Liver (tissue), 8 donors: ENCODE measurements at regions not wholly inside any gene's neighbourhood (a gene's known extent, or its start where the extent isn't known, plus 50 kb on each side); places are given as distances from the start of the nearest gene placed in this dataset.

Source experiments
- DNase-seq: peaks from one replicate; pipeline ENCODE4 v3.0.0-alpha.2; 2017; ENCODE audit warnings: low spot score
- H3K27ac ChIP-seq, 2 donors: one replicate each; pipeline ENCODE4 v1.7.0; 2013; ENCODE audit warnings: inconsistent platforms in 2 of 2, low read length in 2 of 2, control low read depth in 1 of 2, low read depth in 1 of 2, mild to moderate bottlenecking in 1 of 2
- H3K27me3 ChIP-seq, 4 donors: one replicate each; pipeline versions ENCODE4 v1.6.1 to v1.7.0; 2013; ENCODE audit warnings: low read length in 3 of 4, inconsistent platforms in 1 of 4, mild to moderate bottlenecking in 1 of 4, moderate library complexity in 1 of 4; ENCODE audit not compliant: control insufficient read depth in 4 of 4, insufficient read depth in 4 of 4
- H3K36me3 ChIP-seq, 4 donors: one replicate each; pipeline versions ENCODE4 v1.6.1 to v1.7.0; 2013; ENCODE audit warnings: low read length in 3 of 4, mild to moderate bottlenecking in 3 of 4, low read depth in 1 of 4, moderate library complexity in 1 of 4; ENCODE audit not compliant: control insufficient read depth in 4 of 4, insufficient read depth in 3 of 4
- H3K4me1 ChIP-seq, 4 donors: one replicate each; pipeline versions ENCODE4 v1.6.1 to v1.7.0; 2013; ENCODE audit warnings: low read length in 3 of 4, mild to moderate bottlenecking in 3 of 4, moderate library complexity in 1 of 4; ENCODE audit not compliant: control insufficient read depth in 4 of 4, insufficient read depth in 4 of 4
- H3K4me3 ChIP-seq, 3 donors: one replicate each; pipeline versions ENCODE4 v1.6.1 to v1.7.0; 2013; ENCODE audit warnings: low read length in 3 of 3, control low read depth in 1 of 3, low read depth in 1 of 3, mild to moderate bottlenecking in 1 of 3
- H3K9ac ChIP-seq, 2 donors: one replicate each; pipeline ENCODE4 v1.7.0; 2013; ENCODE audit warnings: low read length in 2 of 2, mild to moderate bottlenecking in 2 of 2, moderate library complexity in 2 of 2, control low read depth in 1 of 2, low read depth in 1 of 2
- H3K9me3 ChIP-seq, 4 donors: one replicate each; pipeline versions ENCODE4 v1.6.1 to v1.7.0; 2013; ENCODE audit warnings: low read length in 3 of 4; ENCODE audit not compliant: control insufficient read depth in 4 of 4
- EGR1 ChIP-seq, 2 donors: IDR thresholded peaks; 2 replicates each; pipeline ENCODE4 v1.6.1; 2016 to 2018; ENCODE audit warnings: antibody characterized with exemption in 2 of 2, low read depth in 2 of 2
- FOXA1 ChIP-seq: IDR thresholded peaks from 2 replicates; pipeline ENCODE4 v1.6.1; 2016; ENCODE audit warnings: antibody characterized with exemption
- HNF4A ChIP-seq, 2 donors: conservative IDR thresholded peaks; 2 replicates each; pipeline ENCODE4 v1.6.1; 2016; ENCODE audit warnings: antibody characterized with exemption in 2 of 2, mild to moderate bottlenecking in 2 of 2
- JUND ChIP-seq, 2 donors: IDR thresholded peaks; 2 replicates each; pipeline ENCODE4 v1.6.1; 2016; ENCODE audit warnings: antibody characterized with exemption in 2 of 2
- RAD21 ChIP-seq, 2 donors: IDR thresholded peaks; 2 replicates each; pipeline ENCODE4 v1.6.1; 2016; ENCODE audit warnings: antibody characterized with exemption in 2 of 2, mild to moderate bottlenecking in 2 of 2
- RXRA ChIP-seq, 2 donors: IDR thresholded peaks; 2 replicates each; pipeline ENCODE4 v1.6.1; 2017 to 2018; ENCODE audit warnings: antibody characterized with exemption in 2 of 2, mild to moderate bottlenecking in 1 of 2
- SP1 ChIP-seq: IDR thresholded peaks from 2 replicates; pipeline ENCODE4 v1.6.1; 2018; ENCODE audit warnings: antibody characterized with exemption, mild to moderate bottlenecking
- WGBS: extraction: QIAGEN DNeasy Blood & Tissue Kit; methylation state at CpG from one replicate; pipeline ENCODE4 v1.1.7; 2013; 5-methylcytosine and 5-hydroxymethylcytosine counted together
- TF ChIP-seq, protein P1 (sequence below): IDR thresholded peaks from 2 replicates; pipeline ENCODE4 v1.6.1; 2016; ENCODE audit warnings: antibody characterized with exemption
- TF ChIP-seq, protein P2 (sequence below): IDR thresholded peaks from 2 replicates; pipeline ENCODE4 v1.6.1; 2016; ENCODE audit warnings: antibody characterized with exemption, mild to moderate bottlenecking
- TF ChIP-seq, protein P3 (sequence below): fragments of 150-350 bp; IDR thresholded peaks from 2 replicates; pipeline ENCODE4 v1.5.1; 2017; ENCODE audit warnings: improper control_type of control experiment, low read depth, low read length; ENCODE audit not compliant: missing input control
- donor health status: healthy.
- donor health status: healthy.
- donor health status: healthy.
- donor health status: healthy.
- donor health status: healthy.

DNA sequence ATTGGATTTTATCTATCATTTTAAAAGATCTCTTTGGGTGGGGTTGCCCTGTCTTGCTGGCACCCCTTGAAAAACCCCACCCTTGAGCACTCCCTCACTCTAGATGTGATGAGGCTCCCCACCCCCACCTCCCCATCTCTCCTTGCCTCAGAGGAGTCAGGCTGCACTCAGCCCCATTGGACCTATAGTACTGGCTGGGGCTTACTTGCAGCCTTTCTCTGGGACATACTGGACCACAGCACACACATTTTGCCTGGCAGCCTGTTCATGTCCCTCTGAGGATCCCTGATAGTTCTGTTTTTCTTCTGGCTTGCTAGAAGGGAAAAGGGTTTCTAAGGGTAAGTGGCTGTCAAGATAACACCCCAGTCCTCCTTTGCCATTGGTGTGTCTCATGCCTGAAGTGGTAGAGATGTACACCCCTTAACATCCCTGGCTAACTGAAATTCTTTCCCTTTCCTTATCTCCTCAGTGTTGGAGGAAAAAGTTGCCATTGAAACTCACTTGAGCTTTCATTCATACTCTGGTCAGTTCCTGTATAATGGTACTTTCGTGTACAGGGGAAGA, 553.4 kb upstream of the CITED2 start:
- Histone ChIP-seq H3K4me1 (no peaks in the 10 kb centered on the region), H3K27ac (no peak overlapping the region), H3K9me3 (no peaks in the 10 kb centered on the region), H3K36me3 (no peaks in the 10 kb centered on the region), H3K9ac (no peak overlapping the region), H3K27me3 (no peaks in the 10 kb centered on the region), H3K4me3 (no peak overlapping the region)
- DNase-seq: no peak
- TF ChIP-seq FOXA1 (no peak), EGR1 (IDR thresholded peaks at IDR 0.05; ENCODE audit: low read depth in 2 of 2) (no peak), RXRA (IDR thresholded peaks at IDR 0.05) (no peak)
- TF ChIP-seq, protein P1, sequence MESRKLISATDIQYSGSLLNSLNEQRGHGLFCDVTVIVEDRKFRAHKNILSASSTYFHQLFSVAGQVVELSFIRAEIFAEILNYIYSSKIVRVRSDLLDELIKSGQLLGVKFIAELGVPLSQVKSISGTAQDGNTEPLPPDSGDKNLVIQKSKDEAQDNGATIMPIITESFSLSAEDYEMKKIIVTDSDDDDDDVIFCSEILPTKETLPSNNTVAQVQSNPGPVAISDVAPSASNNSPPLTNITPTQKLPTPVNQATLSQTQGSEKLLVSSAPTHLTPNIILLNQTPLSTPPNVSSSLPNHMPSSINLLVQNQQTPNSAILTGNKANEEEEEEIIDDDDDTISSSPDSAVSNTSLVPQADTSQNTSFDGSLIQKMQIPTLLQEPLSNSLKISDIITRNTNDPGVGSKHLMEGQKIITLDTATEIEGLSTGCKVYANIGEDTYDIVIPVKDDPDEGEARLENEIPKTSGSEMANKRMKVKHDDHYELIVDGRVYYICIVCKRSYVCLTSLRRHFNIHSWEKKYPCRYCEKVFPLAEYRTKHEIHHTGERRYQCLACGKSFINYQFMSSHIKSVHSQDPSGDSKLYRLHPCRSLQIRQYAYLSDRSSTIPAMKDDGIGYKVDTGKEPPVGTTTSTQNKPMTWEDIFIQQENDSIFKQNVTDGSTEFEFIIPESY: no peak
- TF ChIP-seq, protein P2, sequence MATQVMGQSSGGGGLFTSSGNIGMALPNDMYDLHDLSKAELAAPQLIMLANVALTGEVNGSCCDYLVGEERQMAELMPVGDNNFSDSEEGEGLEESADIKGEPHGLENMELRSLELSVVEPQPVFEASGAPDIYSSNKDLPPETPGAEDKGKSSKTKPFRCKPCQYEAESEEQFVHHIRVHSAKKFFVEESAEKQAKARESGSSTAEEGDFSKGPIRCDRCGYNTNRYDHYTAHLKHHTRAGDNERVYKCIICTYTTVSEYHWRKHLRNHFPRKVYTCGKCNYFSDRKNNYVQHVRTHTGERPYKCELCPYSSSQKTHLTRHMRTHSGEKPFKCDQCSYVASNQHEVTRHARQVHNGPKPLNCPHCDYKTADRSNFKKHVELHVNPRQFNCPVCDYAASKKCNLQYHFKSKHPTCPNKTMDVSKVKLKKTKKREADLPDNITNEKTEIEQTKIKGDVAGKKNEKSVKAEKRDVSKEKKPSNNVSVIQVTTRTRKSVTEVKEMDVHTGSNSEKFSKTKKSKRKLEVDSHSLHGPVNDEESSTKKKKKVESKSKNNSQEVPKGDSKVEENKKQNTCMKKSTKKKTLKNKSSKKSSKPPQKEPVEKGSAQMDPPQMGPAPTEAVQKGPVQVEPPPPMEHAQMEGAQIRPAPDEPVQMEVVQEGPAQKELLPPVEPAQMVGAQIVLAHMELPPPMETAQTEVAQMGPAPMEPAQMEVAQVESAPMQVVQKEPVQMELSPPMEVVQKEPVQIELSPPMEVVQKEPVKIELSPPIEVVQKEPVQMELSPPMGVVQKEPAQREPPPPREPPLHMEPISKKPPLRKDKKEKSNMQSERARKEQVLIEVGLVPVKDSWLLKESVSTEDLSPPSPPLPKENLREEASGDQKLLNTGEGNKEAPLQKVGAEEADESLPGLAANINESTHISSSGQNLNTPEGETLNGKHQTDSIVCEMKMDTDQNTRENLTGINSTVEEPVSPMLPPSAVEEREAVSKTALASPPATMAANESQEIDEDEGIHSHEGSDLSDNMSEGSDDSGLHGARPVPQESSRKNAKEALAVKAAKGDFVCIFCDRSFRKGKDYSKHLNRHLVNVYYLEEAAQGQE: no peak
- TF ChIP-seq, protein P3, sequence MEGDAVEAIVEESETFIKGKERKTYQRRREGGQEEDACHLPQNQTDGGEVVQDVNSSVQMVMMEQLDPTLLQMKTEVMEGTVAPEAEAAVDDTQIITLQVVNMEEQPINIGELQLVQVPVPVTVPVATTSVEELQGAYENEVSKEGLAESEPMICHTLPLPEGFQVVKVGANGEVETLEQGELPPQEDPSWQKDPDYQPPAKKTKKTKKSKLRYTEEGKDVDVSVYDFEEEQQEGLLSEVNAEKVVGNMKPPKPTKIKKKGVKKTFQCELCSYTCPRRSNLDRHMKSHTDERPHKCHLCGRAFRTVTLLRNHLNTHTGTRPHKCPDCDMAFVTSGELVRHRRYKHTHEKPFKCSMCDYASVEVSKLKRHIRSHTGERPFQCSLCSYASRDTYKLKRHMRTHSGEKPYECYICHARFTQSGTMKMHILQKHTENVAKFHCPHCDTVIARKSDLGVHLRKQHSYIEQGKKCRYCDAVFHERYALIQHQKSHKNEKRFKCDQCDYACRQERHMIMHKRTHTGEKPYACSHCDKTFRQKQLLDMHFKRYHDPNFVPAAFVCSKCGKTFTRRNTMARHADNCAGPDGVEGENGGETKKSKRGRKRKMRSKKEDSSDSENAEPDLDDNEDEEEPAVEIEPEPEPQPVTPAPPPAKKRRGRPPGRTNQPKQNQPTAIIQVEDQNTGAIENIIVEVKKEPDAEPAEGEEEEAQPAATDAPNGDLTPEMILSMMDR: no peak
- WGBS: 77% methylated on average over 1 of the region's 1 CpG

DNA sequence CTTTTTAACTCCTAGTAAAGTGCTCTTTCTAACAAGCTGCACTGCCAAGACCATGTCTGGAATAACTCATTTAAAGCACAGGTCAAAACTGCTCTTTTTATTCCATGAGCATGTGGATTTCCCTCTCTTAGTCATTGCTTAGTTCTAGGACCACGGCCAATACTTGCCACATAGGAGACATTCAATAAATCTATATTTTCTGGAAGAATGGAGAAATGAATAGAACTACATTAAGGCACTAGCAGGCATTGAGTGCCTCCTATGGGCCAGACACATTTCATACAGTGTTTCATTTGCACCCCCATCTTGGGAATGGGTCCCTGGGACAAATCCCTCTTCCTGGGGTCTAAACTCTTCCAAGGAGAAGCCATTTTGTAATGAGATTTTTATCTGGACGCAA, 552.8 kb upstream of the CITED2 start:
- H3K27ac ChIP-seq: no peak overlapping the region
- 84% methylated on average over 2 of the region's 2 CpGs for WGBS
- H3K36me3 ChIP-seq: no peaks in the 10 kb centered on the region
- H3K4me3 ChIP-seq: no peak overlapping the region
- H3K4me1 ChIP-seq: no peaks in the 10 kb centered on the region
- no peaks in the 10 kb centered on the region for H3K27me3 ChIP-seq
- no peak for DNase-seq
- no peak overlapping the region for H3K9ac ChIP-seq
- no peaks in the 10 kb centered on the region for H3K9me3 ChIP-seq
- TF ChIP-seq JUND (IDR thresholded peaks at IDR 0.05) (no peak), HNF4A (conservative IDR thresholded peaks at IDR 0.05) (no peak), RAD21 (IDR thresholded peaks at IDR 0.05) (peak; percentile 62 to 67), SP1 (no peak)
- TF ChIP-seq, protein P3: peak; percentile 8
